GM23338 (cell line): ENCODE measurements at regions not wholly inside any gene's neighbourhood (a gene's known extent, or its start where the extent isn't known, plus 50 kb on each side); places are given as distances from the start of the nearest gene placed in this dataset.

Experiments
- CREB1 ChIP-seq: fragments of 250-450 bp; sonication (Bioruptor Pico); IDR thresholded peaks from 2 replicates; pipeline ENCODE4 v1.5.0; 2020; ENCODE audit warnings: low read depth, mild to moderate bottlenecking, moderate library complexity
- EZH2 ChIP-seq: fragments of 200-600 bp; sonication (generic); IDR thresholded peaks from one replicate; pipeline ENCODE4 v1.8.0; 2017; ENCODE audit warnings: antibody characterized with exemption, mild to moderate bottlenecking, low read depth; ENCODE audit not compliant: unreplicated experiment
- EZH2phosphoT487 ChIP-seq: fragments of 200-600 bp; sonication (generic); IDR thresholded peaks from one replicate; pipeline ENCODE4 v1.8.1; 2018; ENCODE audit warnings: antibody characterized with exemption; ENCODE audit not compliant: unreplicated experiment
- JUNB ChIP-seq: IDR thresholded peaks from one replicate; pipeline ENCODE4 v1.6.1; 2016; ENCODE audit warnings: antibody characterized with exemption; ENCODE audit not compliant: unreplicated experiment
- NANOG ChIP-seq: IDR thresholded peaks from 2 replicates; pipeline ENCODE4 v1.6.1; 2016; ENCODE audit warnings: antibody characterized with exemption, borderline replicate concordance
- POLR2AphosphoS5 ChIP-seq: IDR thresholded peaks from 2 replicates; pipeline ENCODE4 v1.6.1; 2016; ENCODE audit warnings: antibody characterized with exemption, low read depth
- STAT1 ChIP-seq: IDR thresholded peaks from one replicate; pipeline ENCODE4 v1.6.1; 2016; ENCODE audit warnings: antibody characterized with exemption; ENCODE audit not compliant: unreplicated experiment
- ZNF114 ChIP-seq: fragments of 250-450 bp; sonication (Bioruptor Pico); IDR thresholded peaks from 2 replicates; pipeline ENCODE4 v1.5.0; 2020; ENCODE audit warnings: mild to moderate bottlenecking, moderate library complexity
- ZNF331 ChIP-seq: fragments of 250-450 bp; sonication (Bioruptor Pico); IDR thresholded peaks from 2 replicates; pipeline ENCODE4 v1.5.0; 2020; ENCODE audit warnings: low read depth, mild to moderate bottlenecking, moderate library complexity
- TF ChIP-seq, protein P1 (sequence below), 2 experiments: fragments of 200-600 bp in 1 of 2; sonication (generic) in 1 of 2; conservative IDR thresholded peaks; 2 replicates each; pipeline versions ENCODE4 v1.5.1 to v1.6.1; 2016 to 2017; ENCODE audit warnings: antibody characterized with exemption in 2 of 2, low read depth in 2 of 2, mild to moderate bottlenecking in 2 of 2, moderate library complexity in 1 of 2
- TF ChIP-seq, protein P2 (sequence below): IDR thresholded peaks from one replicate; pipeline ENCODE4 v1.6.1; 2018; ENCODE audit warnings: antibody characterized with exemption; ENCODE audit not compliant: unreplicated experiment
- TF ChIP-seq, protein P3 (sequence below): IDR thresholded peaks from 2 replicates; pipeline ENCODE4 v1.6.1; 2016; ENCODE audit warnings: antibody characterized with exemption

DNA sequence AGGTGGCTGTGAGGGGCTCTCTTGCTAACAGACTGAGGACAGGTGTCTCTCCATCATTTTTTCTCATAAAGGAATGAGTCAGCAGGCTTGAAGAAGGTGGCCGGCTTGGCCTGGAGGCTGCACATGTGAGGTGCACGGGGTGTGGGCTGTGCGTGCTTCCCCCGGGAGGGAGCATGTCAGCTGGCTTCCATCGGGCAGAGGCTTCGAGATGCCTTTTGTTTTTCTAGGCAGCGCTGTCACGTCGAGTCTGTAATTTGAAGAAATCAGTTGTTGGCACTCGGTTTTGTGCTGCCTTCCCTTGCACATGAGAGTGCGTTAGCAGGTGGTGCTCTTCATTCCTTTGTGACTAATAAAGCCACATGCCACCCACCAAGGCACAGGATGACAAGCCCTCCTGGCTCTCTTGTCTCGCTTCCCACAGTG lies 89.7 kb downstream of the NPIPB11 start:
- TF ChIP-seq, protein P1, sequence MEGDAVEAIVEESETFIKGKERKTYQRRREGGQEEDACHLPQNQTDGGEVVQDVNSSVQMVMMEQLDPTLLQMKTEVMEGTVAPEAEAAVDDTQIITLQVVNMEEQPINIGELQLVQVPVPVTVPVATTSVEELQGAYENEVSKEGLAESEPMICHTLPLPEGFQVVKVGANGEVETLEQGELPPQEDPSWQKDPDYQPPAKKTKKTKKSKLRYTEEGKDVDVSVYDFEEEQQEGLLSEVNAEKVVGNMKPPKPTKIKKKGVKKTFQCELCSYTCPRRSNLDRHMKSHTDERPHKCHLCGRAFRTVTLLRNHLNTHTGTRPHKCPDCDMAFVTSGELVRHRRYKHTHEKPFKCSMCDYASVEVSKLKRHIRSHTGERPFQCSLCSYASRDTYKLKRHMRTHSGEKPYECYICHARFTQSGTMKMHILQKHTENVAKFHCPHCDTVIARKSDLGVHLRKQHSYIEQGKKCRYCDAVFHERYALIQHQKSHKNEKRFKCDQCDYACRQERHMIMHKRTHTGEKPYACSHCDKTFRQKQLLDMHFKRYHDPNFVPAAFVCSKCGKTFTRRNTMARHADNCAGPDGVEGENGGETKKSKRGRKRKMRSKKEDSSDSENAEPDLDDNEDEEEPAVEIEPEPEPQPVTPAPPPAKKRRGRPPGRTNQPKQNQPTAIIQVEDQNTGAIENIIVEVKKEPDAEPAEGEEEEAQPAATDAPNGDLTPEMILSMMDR (conservative IDR thresholded peaks at IDR 0.05; ENCODE audit: low read depth in 2 of 2) = no peak
- no peak for TF ChIP-seq POLR2AphosphoS5
- TF ChIP-seq, protein P2, sequence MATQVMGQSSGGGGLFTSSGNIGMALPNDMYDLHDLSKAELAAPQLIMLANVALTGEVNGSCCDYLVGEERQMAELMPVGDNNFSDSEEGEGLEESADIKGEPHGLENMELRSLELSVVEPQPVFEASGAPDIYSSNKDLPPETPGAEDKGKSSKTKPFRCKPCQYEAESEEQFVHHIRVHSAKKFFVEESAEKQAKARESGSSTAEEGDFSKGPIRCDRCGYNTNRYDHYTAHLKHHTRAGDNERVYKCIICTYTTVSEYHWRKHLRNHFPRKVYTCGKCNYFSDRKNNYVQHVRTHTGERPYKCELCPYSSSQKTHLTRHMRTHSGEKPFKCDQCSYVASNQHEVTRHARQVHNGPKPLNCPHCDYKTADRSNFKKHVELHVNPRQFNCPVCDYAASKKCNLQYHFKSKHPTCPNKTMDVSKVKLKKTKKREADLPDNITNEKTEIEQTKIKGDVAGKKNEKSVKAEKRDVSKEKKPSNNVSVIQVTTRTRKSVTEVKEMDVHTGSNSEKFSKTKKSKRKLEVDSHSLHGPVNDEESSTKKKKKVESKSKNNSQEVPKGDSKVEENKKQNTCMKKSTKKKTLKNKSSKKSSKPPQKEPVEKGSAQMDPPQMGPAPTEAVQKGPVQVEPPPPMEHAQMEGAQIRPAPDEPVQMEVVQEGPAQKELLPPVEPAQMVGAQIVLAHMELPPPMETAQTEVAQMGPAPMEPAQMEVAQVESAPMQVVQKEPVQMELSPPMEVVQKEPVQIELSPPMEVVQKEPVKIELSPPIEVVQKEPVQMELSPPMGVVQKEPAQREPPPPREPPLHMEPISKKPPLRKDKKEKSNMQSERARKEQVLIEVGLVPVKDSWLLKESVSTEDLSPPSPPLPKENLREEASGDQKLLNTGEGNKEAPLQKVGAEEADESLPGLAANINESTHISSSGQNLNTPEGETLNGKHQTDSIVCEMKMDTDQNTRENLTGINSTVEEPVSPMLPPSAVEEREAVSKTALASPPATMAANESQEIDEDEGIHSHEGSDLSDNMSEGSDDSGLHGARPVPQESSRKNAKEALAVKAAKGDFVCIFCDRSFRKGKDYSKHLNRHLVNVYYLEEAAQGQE = no peak
- TF ChIP-seq EZH2phosphoT487 = no peak
- no peak for TF ChIP-seq CREB1
- TF ChIP-seq EZH2 = no peak
- TF ChIP-seq NANOG = no peak
- TF ChIP-seq ZNF114 (CRISPR knock-in tag) = no peak
- no peak for TF ChIP-seq JUNB
- TF ChIP-seq, protein P3, sequence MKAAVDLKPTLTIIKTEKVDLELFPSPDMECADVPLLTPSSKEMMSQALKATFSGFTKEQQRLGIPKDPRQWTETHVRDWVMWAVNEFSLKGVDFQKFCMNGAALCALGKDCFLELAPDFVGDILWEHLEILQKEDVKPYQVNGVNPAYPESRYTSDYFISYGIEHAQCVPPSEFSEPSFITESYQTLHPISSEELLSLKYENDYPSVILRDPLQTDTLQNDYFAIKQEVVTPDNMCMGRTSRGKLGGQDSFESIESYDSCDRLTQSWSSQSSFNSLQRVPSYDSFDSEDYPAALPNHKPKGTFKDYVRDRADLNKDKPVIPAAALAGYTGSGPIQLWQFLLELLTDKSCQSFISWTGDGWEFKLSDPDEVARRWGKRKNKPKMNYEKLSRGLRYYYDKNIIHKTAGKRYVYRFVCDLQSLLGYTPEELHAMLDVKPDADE = no peak
- no peak for TF ChIP-seq ZNF331 (CRISPR knock-in tag)
- TF ChIP-seq STAT1 = no peak
